Gastroesophageal sphincter (tissue), 4 donors: ENCODE measurements at regions not wholly inside any gene's neighbourhood (a gene's known extent, or its start where the extent isn't known, plus 50 kb on each side); places are given as distances from the start of the nearest gene placed in this dataset.

Experiments
- ATAC-seq: fragments of 150-250 bp; one replicate; pipeline ENCODE4 v1.9.1; 2016; ENCODE audit warnings: mild to moderate bottlenecking, moderate library complexity
- H3K27ac ChIP-seq, 4 donors: fragments of 200-600 bp; sonication (generic) in 3 of 4; 1 replicate in 3 of 4; 2 replicates in 1 of 4; pipeline ENCODE4 v1.5.1; 2016 to 2019
- H3K27me3 ChIP-seq: fragments of 200-600 bp; sonication (generic); one replicate; pipeline ENCODE4 v1.5.1; 2019
- H3K36me3 ChIP-seq, 2 donors: fragments of 200-600 bp; sonication (generic); one replicate each; pipeline ENCODE4 v1.5.1; 2019; ENCODE audit warnings: control low read depth in 1 of 2
- H3K4me1 ChIP-seq, 3 donors: fragments of 200-600 bp; sonication (generic); 1 replicate in 2 of 3; 2 replicates in 1 of 3; pipeline ENCODE4 v1.5.1; 2016 to 2019; ENCODE audit warnings: control low read depth in 2 of 3
- H3K4me3 ChIP-seq, 2 donors: fragments of 200-600 bp; sonication (generic); one replicate each; pipeline ENCODE4 v1.5.1; 2019; ENCODE audit warnings: mild to moderate bottlenecking in 1 of 2, moderate library complexity in 1 of 2
- H3K9me3 ChIP-seq, 3 donors: fragments of 200-600 bp; sonication (generic); one replicate each; pipeline ENCODE4 v1.5.1; 2017 to 2019; ENCODE audit warnings: control low read depth in 2 of 3
- EP300 ChIP-seq: sonication (generic); formaldehyde crosslinking; IDR thresholded peaks from one replicate; pipeline ENCODE4 v1.6.1; 2017; ENCODE audit warnings: antibody characterized with exemption, mild to moderate bottlenecking
- POLR2A ChIP-seq, 2 donors: fragments of 450-650 bp; IDR thresholded peaks; one replicate each; pipeline ENCODE4 v1.6.1; 2017; ENCODE audit warnings: antibody characterized with exemption in 2 of 2, mild to moderate bottlenecking in 2 of 2, moderate library complexity in 1 of 2
- POLR2AphosphoS5 ChIP-seq: sonication (generic); formaldehyde crosslinking; IDR thresholded peaks from one replicate; pipeline ENCODE4 v1.6.1; 2017; ENCODE audit warnings: antibody characterized with exemption
- WGBS, 2 donors: methylation state at CpG; one replicate each; pipeline ENCODE4 v1.1.5; 2018; ENCODE audit warnings: low coverage in 1 of 2; 5-methylcytosine and 5-hydroxymethylcytosine counted together
- TF ChIP-seq, protein P1 (sequence below), 4 experiments: fragments of 200-600 bp in 2 of 4; fragments of 450-650 bp in 2 of 4; sonication (generic) in 1 of 4; IDR thresholded peaks; one replicate each; pipeline ENCODE4 v1.5.1; 2017 to 2019; ENCODE audit warnings: antibody characterized with exemption in 4 of 4, mild to moderate bottlenecking in 2 of 4, moderate library complexity in 2 of 4

GRCh38 chr13:72284791-72285190 is 417.8 kb upstream of the DACH1 start:
- Histone ChIP-seq H3K27ac (no peak overlapping the region), H3K9me3 (peaks cover 0 to 9% (median 0%) of the 10 kb centered on the region in 3 donors), H3K4me1 (no peaks in the 10 kb centered on the region), H3K27me3 (no peaks in the 10 kb centered on the region), H3K36me3 (no peaks in the 10 kb centered on the region), H3K4me3 (no peak overlapping the region)
- TF ChIP-seq, protein P1, sequence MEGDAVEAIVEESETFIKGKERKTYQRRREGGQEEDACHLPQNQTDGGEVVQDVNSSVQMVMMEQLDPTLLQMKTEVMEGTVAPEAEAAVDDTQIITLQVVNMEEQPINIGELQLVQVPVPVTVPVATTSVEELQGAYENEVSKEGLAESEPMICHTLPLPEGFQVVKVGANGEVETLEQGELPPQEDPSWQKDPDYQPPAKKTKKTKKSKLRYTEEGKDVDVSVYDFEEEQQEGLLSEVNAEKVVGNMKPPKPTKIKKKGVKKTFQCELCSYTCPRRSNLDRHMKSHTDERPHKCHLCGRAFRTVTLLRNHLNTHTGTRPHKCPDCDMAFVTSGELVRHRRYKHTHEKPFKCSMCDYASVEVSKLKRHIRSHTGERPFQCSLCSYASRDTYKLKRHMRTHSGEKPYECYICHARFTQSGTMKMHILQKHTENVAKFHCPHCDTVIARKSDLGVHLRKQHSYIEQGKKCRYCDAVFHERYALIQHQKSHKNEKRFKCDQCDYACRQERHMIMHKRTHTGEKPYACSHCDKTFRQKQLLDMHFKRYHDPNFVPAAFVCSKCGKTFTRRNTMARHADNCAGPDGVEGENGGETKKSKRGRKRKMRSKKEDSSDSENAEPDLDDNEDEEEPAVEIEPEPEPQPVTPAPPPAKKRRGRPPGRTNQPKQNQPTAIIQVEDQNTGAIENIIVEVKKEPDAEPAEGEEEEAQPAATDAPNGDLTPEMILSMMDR (IDR thresholded peaks at IDR 0.05): no peak
- TF ChIP-seq EP300 (no peak), POLR2A (IDR thresholded peaks at IDR 0.05) (no peak), POLR2AphosphoS5 (no peak)
- no peak for ATAC-seq
- WGBS, 2 donors: 85 to 100% methylated on average over 1 to 2 of the region's 2 CpGs

DNA sequence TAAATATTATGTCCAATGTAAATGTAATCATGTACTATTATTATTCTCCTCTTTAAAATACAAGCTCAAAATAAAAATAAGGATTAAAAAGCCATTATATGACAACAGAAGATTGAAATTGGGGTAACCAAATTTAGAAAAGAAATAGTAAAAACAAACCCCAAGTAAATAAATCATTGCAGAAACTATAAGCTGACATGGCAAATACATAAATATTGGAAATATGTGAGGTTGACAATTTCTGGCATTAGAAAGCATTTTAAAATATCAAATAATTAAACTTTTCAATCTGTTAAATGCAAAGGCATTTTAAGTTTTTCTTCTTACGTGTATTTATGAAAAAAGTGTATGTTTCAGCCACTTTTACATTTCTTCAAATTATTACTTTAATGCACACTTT is 394.7 kb upstream of the DACH1 start:
- H3K4me1 ChIP-seq: no peaks in the 10 kb centered on the region
- no peaks in the 10 kb centered on the region for H3K27me3 ChIP-seq
- H3K4me3 ChIP-seq: no peak overlapping the region
- TF ChIP-seq POLR2A (IDR thresholded peaks at IDR 0.05) (no peak), POLR2AphosphoS5 (no peak), EP300 (no peak)
- TF ChIP-seq, protein P1 (IDR thresholded peaks at IDR 0.05): no peak
- no peak for ATAC-seq
- no peaks in the 10 kb centered on the region for H3K9me3 ChIP-seq
- H3K27ac ChIP-seq: no peak overlapping the region
- WGBS, 2 donors: 75 to 100% methylated on average over 1 of the region's 1 CpG
- no peaks in the 10 kb centered on the region for H3K36me3 ChIP-seq

- Histone ChIP-seq H3K4me3 (no peak overlapping the region), H3K36me3 (no peaks in the 10 kb centered on the region), H3K27me3 (no peaks in the 10 kb centered on the region), H3K27ac (no peak overlapping the region), H3K4me1 (no peaks in the 10 kb centered on the region), H3K9me3 (no peaks in the 10 kb centered on the region)
- 49 to 63% methylated on average over 3 of the region's 3 CpGs for WGBS, 2 donors
- TF ChIP-seq, protein P1 (IDR thresholded peaks at IDR 0.05): no peak
- no peak for TF ChIP-seq EP300
- no peak for TF ChIP-seq POLR2A (IDR thresholded peaks at IDR 0.05)
- TF ChIP-seq POLR2AphosphoS5: no peak
- no peak for ATAC-seq
Measured at GRCh38 chr13:72259528-72259927, 392.5 kb upstream of the DACH1 start.

DNA sequence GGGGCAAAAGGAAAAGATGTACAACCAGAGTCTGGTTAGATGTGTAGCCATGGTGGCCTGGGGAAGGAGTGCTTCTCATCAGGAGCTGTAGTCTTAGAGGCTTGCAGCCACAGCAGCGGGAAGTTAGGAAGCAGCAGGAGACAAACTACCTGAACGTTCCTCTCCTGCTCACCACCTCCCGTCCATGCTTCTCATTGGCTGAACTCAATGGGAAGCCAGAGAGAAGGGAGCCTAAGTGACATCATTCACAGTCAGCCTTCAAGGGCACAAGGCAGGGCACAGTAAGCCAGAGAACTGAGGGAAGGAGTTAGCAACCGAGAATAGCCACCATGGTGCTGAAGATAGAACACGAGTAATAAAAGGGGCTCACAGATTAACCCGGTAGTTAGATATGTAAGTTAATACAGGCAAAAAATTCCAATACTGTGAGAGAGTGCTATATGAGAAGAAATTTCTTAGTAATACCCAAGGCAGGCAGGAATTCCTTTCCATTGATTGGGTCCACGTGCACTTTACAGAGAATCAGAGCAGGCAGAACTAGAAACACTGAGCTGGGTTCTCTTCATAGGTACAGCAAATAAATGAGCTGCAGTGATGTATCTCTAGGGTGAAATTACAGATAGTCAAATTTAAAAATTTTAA is 391.5 kb upstream of the DACH1 start:
- WGBS, 2 donors: 43 to 85% methylated on average over 4 of the region's 7 CpGs
- no peak overlapping the region for H3K27ac ChIP-seq
- no peaks in the 10 kb centered on the region for H3K36me3 ChIP-seq
- no peak for ATAC-seq
- TF ChIP-seq, protein P1 (IDR thresholded peaks at IDR 0.05): no peak
- no peak for TF ChIP-seq POLR2AphosphoS5
- no peak for TF ChIP-seq POLR2A (IDR thresholded peaks at IDR 0.05)
- TF ChIP-seq EP300: no peak
- H3K9me3 ChIP-seq: no peaks in the 10 kb centered on the region
- H3K27me3 ChIP-seq: no peaks in the 10 kb centered on the region
- H3K4me3 ChIP-seq: no peak overlapping the region
- no peaks in the 10 kb centered on the region for H3K4me1 ChIP-seq

DNA sequence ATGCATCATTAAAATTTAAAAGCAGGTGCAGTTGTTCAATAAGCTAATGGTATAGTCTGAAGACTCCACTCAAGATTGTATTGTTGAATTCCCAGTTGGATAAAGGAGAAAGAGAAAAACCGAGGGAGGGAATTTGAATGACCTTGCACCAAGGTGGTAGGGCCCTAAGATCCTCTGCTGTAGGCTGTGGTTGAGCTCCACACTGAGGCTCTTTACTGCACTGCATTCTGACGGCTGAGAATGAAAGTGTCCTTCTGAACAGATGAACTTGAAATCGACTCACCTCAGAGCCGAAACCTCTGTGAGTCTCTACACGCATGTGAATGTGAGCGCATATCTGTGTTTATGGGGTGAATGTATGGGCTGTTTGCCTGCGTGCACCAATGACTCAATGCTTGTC is 388.9 kb upstream of the DACH1 start:
- WGBS, 2 donors: 60 to 70% methylated on average over 4 to 7 of the region's 7 CpGs
- H3K27ac ChIP-seq: no peak overlapping the region
- no peaks in the 10 kb centered on the region for H3K9me3 ChIP-seq
- H3K36me3 ChIP-seq: no peaks in the 10 kb centered on the region
- no peak overlapping the region for H3K4me3 ChIP-seq
- H3K27me3 ChIP-seq: no peaks in the 10 kb centered on the region
- ATAC-seq: no peak
- H3K4me1 ChIP-seq: no peaks in the 10 kb centered on the region
- TF ChIP-seq EP300 (no peak), POLR2A (IDR thresholded peaks at IDR 0.05) (no peak), POLR2AphosphoS5 (no peak)
- TF ChIP-seq, protein P1 (IDR thresholded peaks at IDR 0.05): no peak
